Heart right ventricle (tissue), 16 donors: ENCODE measurements at regions not wholly inside any gene's neighbourhood (a gene's known extent, or its start where the extent isn't known, plus 50 kb on each side); places are given as distances from the start of the nearest gene placed in this dataset.

Experiments used
- ATAC-seq, 8 donors: fragments of 200-7000 bp; cut with Tn5 transposase; one replicate each; pipeline ENCODE4 v1.9.1; 2020; ENCODE audit warnings: mild to moderate bottlenecking in 8 of 8, moderate library complexity in 8 of 8, moderate number of reproducible peaks in 1 of 8
- DNase-seq, 2 donors: peaks; one replicate each; pipeline ENCODE4 v3.0.0-alpha.2; 2020
- H3K27ac ChIP-seq, 10 donors: fragments of 200-600 bp; sonication (generic) in 2 of 10; one replicate each; pipeline versions ENCODE4 v1.5.0 to v1.8.0; 2020 to 2022; ENCODE audit warnings: mild to moderate bottlenecking in 3 of 10
- H3K27me3 ChIP-seq, 7 donors: fragments of 200-600 bp; one replicate each; pipeline ENCODE4 v1.8.0; 2021 to 2022; ENCODE audit warnings: mild to moderate bottlenecking in 2 of 7
- H3K36me3 ChIP-seq, 9 donors: fragments of 200-600 bp; sonication (generic) in 1 of 9; one replicate each; pipeline versions ENCODE4 v1.5.0 to v1.8.0; 2020 to 2022; ENCODE audit warnings: mild to moderate bottlenecking in 2 of 9
- H3K4me1 ChIP-seq, 9 donors: fragments of 200-600 bp; sonication (generic) in 1 of 9; one replicate each; pipeline versions ENCODE4 v1.5.0 to v1.8.0; 2020 to 2022; ENCODE audit warnings: mild to moderate bottlenecking in 4 of 9
- H3K4me3 ChIP-seq, 10 donors: fragments of 200-600 bp; sonication (generic) in 2 of 10; one replicate each; pipeline versions ENCODE4 v1.5.0 to v1.8.0; 2020 to 2022; ENCODE audit warnings: mild to moderate bottlenecking in 7 of 10, moderate library complexity in 2 of 10
- H3K9me3 ChIP-seq, 11 donors: fragments of 200-600 bp in 10 of 11; sonication (generic) in 2 of 11; one replicate each; pipeline versions ENCODE4 v1.5.0 to v1.8.0; 2013 to 2022; ENCODE audit warnings: mild to moderate bottlenecking in 2 of 11, control low read depth in 1 of 11, moderate library complexity in 1 of 11
- WGBS, 2 donors: extraction: QIAGEN DNeasy Blood & Tissue Kit; methylation state at CpG; one replicate each; pipeline ENCODE4 v1.1.7; 2013; ENCODE audit warnings: inconsistent platforms in 1 of 2; 5-methylcytosine and 5-hydroxymethylcytosine counted together
- intact Hi-C, 10 donors: fragments of 100-400 bp; cut with DNase I; formaldehyde crosslinking; loops; one replicate each; pipeline versions ENCODE4 v1.11.1 to v1.14.2; 2022
- TF ChIP-seq, protein P1 (sequence below), 9 donors: fragments of 200-600 bp; sonication (generic) in 2 of 9; IDR thresholded peaks; one replicate each; pipeline versions ENCODE4 v1.5.0 to v1.8.0; 2021 to 2022; ENCODE audit warnings: antibody characterized with exemption in 9 of 9, mild to moderate bottlenecking in 5 of 9, moderate library complexity in 1 of 9
- donor health status: Arrhythmogenic right ventricular cardiomyopathy.
- donor health status: ischemic (EF 13 %, LVEDD 7.1; RV severe dilation, severe dysfunction).
- donor health status: healthy with polysubstance abuse.
- donor health status: DM: no; HTN: yes; CAD: no.
- donor health status: DM: no; HTN: no; CAD: no.
- donor health status: ischemic (EF 25% LVEDD 6.9; RV normal size, moderate dysfunction).
- donor health status: ischemic (EF 25% LVEDD 5.7; RV mildly dilated, moderate dysfunction).
- donor health status: healthy.
- donor health status: DM: yes; HTN: yes; CAD: no.
- donor health status: Ischemic cardiomyopathy.
- donor health status: ischemic (EF 35%, LVEDD 5.7; RV mildly dilated, moderate dysfunction).
- donor health status: nonischemic (EF 11% LVEDD 7.7; RV severe dilation, severe dysfunction).
- donor health status: DM: yes; HTN: yes; CAD: no.
- donor health status: PGD.
- donor health status: ischemic (EF 29% LVEDD 5.4; RV normal size, mild dysfunction).
- donor health status: nonischemic (EF 23%, LVEDD 6.1; RV moderate dilation, normal function).

DNA sequence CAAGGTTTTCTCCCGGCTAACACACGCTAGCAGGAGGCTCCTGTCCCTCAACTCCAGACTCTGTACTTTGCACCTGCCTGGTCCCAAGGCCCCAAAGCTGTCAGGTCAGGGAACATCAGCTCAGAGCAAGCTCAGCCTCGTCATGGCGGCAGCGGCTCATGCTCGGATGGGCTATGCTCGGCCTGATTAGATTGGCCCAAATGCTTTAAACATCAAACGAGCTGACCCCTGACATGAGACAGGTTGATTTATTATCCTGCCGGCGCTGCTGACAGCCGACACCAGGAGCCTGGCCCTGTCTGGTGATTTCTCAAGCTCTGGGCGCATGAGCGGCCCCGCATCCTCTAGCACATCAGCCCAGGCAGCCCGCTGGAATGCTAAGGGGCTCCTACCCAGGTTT, 436.4 kb downstream of the EIPR1 start:
- Histone ChIP-seq H3K36me3 (no peaks in the 10 kb centered on the region), H3K27ac (no peak overlapping the region), H3K9me3 (peaks cover 0 to 21% (median 4%) of the 10 kb centered on the region in 11 donors), H3K4me3 (no peak overlapping the region), H3K4me1 (no peaks in the 10 kb centered on the region), H3K27me3 (peaks cover 0 to 26% (median 11%) of the 10 kb centered on the region in 7 donors)
- no peak for ATAC-seq
- WGBS, 2 donors = 35 to 42% methylated on average over 15 of the region's 15 CpGs
- DNase-seq = no peak
- TF ChIP-seq, protein P1, sequence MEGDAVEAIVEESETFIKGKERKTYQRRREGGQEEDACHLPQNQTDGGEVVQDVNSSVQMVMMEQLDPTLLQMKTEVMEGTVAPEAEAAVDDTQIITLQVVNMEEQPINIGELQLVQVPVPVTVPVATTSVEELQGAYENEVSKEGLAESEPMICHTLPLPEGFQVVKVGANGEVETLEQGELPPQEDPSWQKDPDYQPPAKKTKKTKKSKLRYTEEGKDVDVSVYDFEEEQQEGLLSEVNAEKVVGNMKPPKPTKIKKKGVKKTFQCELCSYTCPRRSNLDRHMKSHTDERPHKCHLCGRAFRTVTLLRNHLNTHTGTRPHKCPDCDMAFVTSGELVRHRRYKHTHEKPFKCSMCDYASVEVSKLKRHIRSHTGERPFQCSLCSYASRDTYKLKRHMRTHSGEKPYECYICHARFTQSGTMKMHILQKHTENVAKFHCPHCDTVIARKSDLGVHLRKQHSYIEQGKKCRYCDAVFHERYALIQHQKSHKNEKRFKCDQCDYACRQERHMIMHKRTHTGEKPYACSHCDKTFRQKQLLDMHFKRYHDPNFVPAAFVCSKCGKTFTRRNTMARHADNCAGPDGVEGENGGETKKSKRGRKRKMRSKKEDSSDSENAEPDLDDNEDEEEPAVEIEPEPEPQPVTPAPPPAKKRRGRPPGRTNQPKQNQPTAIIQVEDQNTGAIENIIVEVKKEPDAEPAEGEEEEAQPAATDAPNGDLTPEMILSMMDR (IDR thresholded peaks at IDR 0.05) = no peak
- intact Hi-C loops = no loop called here

DNA sequence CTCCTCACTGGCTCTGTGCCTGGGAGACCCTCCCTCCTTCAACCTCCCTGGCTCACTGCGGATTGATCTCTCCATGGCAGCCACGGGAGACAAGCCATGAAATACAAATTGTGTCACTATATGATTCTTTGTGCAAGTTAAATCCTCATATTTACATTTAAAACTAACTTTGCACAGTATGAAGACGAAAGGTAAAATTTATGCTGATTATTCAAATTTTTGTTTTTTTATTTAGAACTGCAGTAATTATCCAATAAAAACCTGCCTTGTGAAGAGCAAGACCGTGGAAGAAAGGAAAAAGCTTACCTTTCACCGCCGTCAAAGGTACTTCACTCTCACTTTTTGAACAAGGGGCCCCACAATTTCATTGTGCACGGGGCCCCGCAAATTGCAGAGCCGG, 436.9 kb downstream of the EIPR1 start:
- WGBS, 2 donors = 85 to 86% methylated on average over 9 of the region's 9 CpGs
- Histone ChIP-seq H3K4me3 (no peak overlapping the region), H3K4me1 (no peaks in the 10 kb centered on the region), H3K9me3 (peaks cover 0 to 16% (median 0%) of the 10 kb centered on the region in 11 donors), H3K36me3 (no peaks in the 10 kb centered on the region), H3K27me3 (peaks cover 0 to 26% (median 11%) of the 10 kb centered on the region in 7 donors), H3K27ac (no peak overlapping the region)
- TF ChIP-seq, protein P1 (IDR thresholded peaks at IDR 0.05) = no peak
- DNase-seq (no peak), ATAC-seq (no peak)
- intact Hi-C loops = no loop called here

DNA sequence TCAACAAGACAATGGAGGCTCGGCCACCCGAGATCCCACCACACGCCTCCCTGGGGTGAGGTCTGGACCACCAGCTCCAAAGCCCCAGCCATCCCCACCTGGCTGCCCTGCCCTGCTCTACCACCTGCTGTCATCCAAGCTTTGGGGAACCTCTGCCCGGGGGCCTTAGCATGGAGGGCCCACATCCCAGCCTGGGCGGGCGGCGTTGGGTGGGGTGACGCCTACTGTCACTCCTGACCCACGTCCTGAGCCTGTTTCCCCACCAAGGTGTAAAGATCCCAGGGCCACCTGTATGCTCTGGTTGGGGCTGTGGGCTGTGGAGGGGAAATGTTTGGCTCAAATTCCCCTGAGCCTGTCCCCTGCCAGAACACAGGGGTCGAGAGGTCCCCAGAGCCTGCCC, 437.6 kb downstream of the EIPR1 start:
- no peak for DNase-seq
- no peaks in the 10 kb centered on the region for H3K4me1 ChIP-seq
- H3K4me3 ChIP-seq = no peak overlapping the region
- no peak for ATAC-seq
- 87 to 91% methylated on average over 10 of the region's 10 CpGs for WGBS, 2 donors
- peaks cover 0 to 10% (median 0%) of the 10 kb centered on the region in 11 donors for H3K9me3 ChIP-seq
- H3K36me3 ChIP-seq = no peaks in the 10 kb centered on the region
- intact Hi-C loops = no loop called here
- H3K27me3 ChIP-seq = peaks cover 0 to 26% (median 11%) of the 10 kb centered on the region in 7 donors
- H3K27ac ChIP-seq = no peak overlapping the region
- TF ChIP-seq, protein P1 (IDR thresholded peaks at IDR 0.05) = no peak

DNA sequence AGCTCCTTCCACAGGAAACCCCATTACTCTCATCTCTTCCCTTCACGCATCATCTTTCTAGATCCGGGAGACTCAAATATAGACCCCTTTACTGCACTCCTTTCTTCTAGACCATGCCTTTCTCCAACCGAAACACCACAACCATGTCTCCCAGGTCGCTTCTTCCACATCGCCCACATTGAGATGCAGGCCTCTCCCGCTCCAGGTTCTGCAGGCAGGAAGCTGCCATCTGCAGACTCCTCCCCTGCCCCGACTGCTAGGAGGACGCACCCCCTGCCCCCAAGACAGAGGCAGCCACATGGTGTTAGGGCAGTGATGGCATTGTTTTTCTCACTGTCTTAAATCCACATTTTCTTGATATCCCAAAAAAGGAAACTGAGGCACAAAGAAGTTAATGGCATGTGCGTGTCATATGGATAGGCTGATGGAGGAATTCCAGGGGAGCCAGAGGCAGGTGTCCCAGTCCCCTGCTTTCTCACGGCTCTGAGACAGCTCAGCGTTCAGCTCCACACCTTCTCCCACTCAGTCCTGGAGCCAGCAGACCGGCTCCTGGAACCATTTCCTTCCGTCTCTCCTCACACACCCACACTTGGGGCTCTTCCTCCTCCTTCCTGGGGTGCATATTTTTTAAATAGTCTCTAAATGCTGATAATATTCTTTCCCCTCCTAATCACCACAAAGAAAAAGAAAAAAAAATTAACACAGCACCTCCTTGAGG, 438.4 kb downstream of the EIPR1 start:
- H3K36me3 ChIP-seq = no peaks in the 10 kb centered on the region
- no peak overlapping the region for H3K4me3 ChIP-seq
- DNase-seq (no peak), ATAC-seq (no peak)
- peaks cover 0 to 5% (median 0%) of the 10 kb centered on the region in 11 donors for H3K9me3 ChIP-seq
- no peak overlapping the region for H3K27ac ChIP-seq
- WGBS, 2 donors = 76 to 82% methylated on average over 13 of the region's 13 CpGs
- no peaks in the 10 kb centered on the region for H3K4me1 ChIP-seq
- intact Hi-C loops = no loop called here
- TF ChIP-seq, protein P1 (IDR thresholded peaks at IDR 0.05) = no peak
- H3K27me3 ChIP-seq = peaks cover 0 to 26% (median 11%) of the 10 kb centered on the region in 7 donors
